PC-3 (cell line): ENCODE measurements at regions not wholly inside any gene's neighbourhood (a gene's known extent, or its start where the extent isn't known, plus 50 kb on each side); places are given as distances from the start of the nearest gene placed in this dataset.
A peak's percentile ranks its signal among the peaks of the same experiment; 100 is the strongest.
"Not testable (repeated sequence)": the region's sequence is repeated elsewhere in the genome, so short reads cannot be mapped to it uniquely, and the experiment has no call there.

ENCODE experiments used
- ATAC-seq: fragments of 200-7000 bp; cut with Tn5 transposase; 2 replicates; pipeline ENCODE4 v1.9.1; 2020; ENCODE audit warnings: mild to moderate bottlenecking, moderate library complexity
- BruUV-seq: library from RNA; stranded (reverse); fragments of 400-500 nt; replicated peaks from 2 replicates; lab custom pipeline; 2021; lab: Mats Ljungman, UMichigan
- CTCF ChIA-PET: fragments of 300-600 bp; sonication (Branson Sonifier 250); formaldehyde crosslinking; loops from one replicate; lab custom pipeline; 2022; ENCODE audit warnings: antibody characterized with exemption; lab: Charles Lee
- POLR2A ChIA-PET: fragments of 300-600 bp; sonication (Branson Sonifier 250); formaldehyde crosslinking; loops from one replicate; lab custom pipeline; 2022; ENCODE audit warnings: antibody characterized with exemption; ENCODE audit not compliant: unreplicated experiment; lab: Charles Lee
- DNase-seq: peaks from one replicate; pipeline ENCODE4 v3.0.0-alpha.2; 2015
- H2AFZ ChIP-seq: fragments of 300-600 bp; sonication (generic); 2 replicates; pipeline ENCODE4 v1.6.0; 2016; ENCODE audit warnings: antibody characterized with exemption, low read length
- H3F3A ChIP-seq: fragments of 300-600 bp; sonication (generic); one replicate; pipeline ENCODE4 v1.6.0; 2017; ENCODE audit warnings: antibody characterized with exemption, low read length, control low read depth, mild to moderate bottlenecking; ENCODE audit not compliant: unreplicated experiment
- H3K27ac ChIP-seq: fragments of 300-600 bp; sonication (generic); 2 replicates; pipeline ENCODE4 v1.5.1; 2016; ENCODE audit warnings: mild to moderate bottlenecking, low read length
- H3K27me3 ChIP-seq: fragments of 300-600 bp; sonication (generic); 2 replicates; pipeline ENCODE4 v1.6.1; 2016; ENCODE audit warnings: low read length, mixed read lengths
- H3K36me3 ChIP-seq: fragments of 300-600 bp; sonication (generic); 2 replicates; pipeline ENCODE4 v1.6.1; 2016; ENCODE audit warnings: low read depth, mixed run types, low read length, mixed read lengths
- H3K4me1 ChIP-seq: fragments of 300-600 bp; sonication (generic); 2 replicates; pipeline ENCODE4 v1.5.1; 2016; ENCODE audit warnings: low read length; ENCODE audit not compliant: insufficient read depth
- H3K4me2 ChIP-seq: fragments of 300-600 bp; sonication (generic); 2 replicates; pipeline ENCODE4 v1.6.0; 2016; ENCODE audit warnings: low read length
- H3K4me3 ChIP-seq: fragments of 300-600 bp; sonication (generic); 2 replicates; pipeline ENCODE4 v1.5.1; 2016; ENCODE audit warnings: mild to moderate bottlenecking, low read length, mixed read lengths
- H3K79me2 ChIP-seq: fragments of 300-600 bp; sonication (generic); 2 replicates; pipeline ENCODE4 v1.6.1; 2017; ENCODE audit warnings: low read length, mixed read lengths
- H3K9ac ChIP-seq: fragments of 300-600 bp; sonication (generic); 2 replicates; pipeline ENCODE4 v1.6.0; 2016; ENCODE audit warnings: mild to moderate bottlenecking, low read length
- H3K9me2 ChIP-seq: fragments of 300-600 bp; sonication (generic); replicated peaks from 2 replicates; pipeline ENCODE4 v1.6.1; 2016; ENCODE audit warnings: mixed run types, low read length, mixed read lengths
- H3K9me3 ChIP-seq: fragments of 300-600 bp; sonication (generic); 2 replicates; pipeline ENCODE4 v1.6.1; 2016; ENCODE audit warnings: low read length, mixed read lengths
- H4K20me1 ChIP-seq: fragments of 300-600 bp; sonication (generic); 2 replicates; pipeline ENCODE4 v1.6.1; 2016; ENCODE audit warnings: low read length, mixed read lengths
- CTCF ChIP-seq: fragments of 300-600 bp; sonication (generic); conservative IDR thresholded peaks from 2 replicates; pipeline ENCODE4 v1.5.1; 2017; ENCODE audit warnings: antibody characterized with exemption, low read depth, mild to moderate bottlenecking, low read length
- EZH2 ChIP-seq: fragments of 300-600 bp; sonication (generic); IDR thresholded peaks from one replicate; pipeline ENCODE4 v1.6.1; 2017; ENCODE audit warnings: antibody characterized with exemption, mild to moderate bottlenecking, low read length; ENCODE audit not compliant: unreplicated experiment
- EZH2phosphoT487 ChIP-seq: fragments of 300-600 bp; sonication (generic); IDR thresholded peaks from 2 replicates; pipeline ENCODE4 v1.6.1; 2018; ENCODE audit warnings: mild to moderate bottlenecking, antibody characterized with exemption, low read length, borderline replicate concordance
- intact Hi-C: fragments of 100-400 bp; cut with micrococcal nuclease; formaldehyde crosslinking; loops from 2 replicates; pipeline ENCODE4 v1.9.0; 2023

- no peak overlapping the region for H2AFZ ChIP-seq
- H3F3A ChIP-seq, result no peaks in the 10 kb centered on the region
- POLR2A ChIA-PET, result interaction anchor here (0.6 kb wide), 1 partner anchor 326 kb away, joined by 5 read pairs; no protein-coding TSS in a partner anchor
- ATAC-seq (no peak), DNase-seq (no peak)
- no peaks in the 10 kb centered on the region for H3K36me3 ChIP-seq
- intact Hi-C loops, result no loop called here
- no peaks in the 10 kb centered on the region for H3K9me2 ChIP-seq
- CTCF ChIA-PET, result interaction anchor here (1.0 to 2.7 kb wide), 4 partner anchors 17 to 113 kb away, joined by 3 to 13 read pairs (median 6); no protein-coding TSS in a partner anchor
- no peak overlapping the region for H3K27ac ChIP-seq
- no peaks in the 10 kb centered on the region for H4K20me1 ChIP-seq
- no TSS peak for BruUV-seq
- H3K4me2 ChIP-seq, result no peak overlapping the region
- no peak overlapping the region for H3K4me3 ChIP-seq
- TF ChIP-seq EZH2phosphoT487 (no peak), CTCF (no peak), EZH2 (no peak)
- no peaks in the 10 kb centered on the region for H3K27me3 ChIP-seq
- no peaks in the 10 kb centered on the region for H3K79me2 ChIP-seq
- H3K4me1 ChIP-seq, result peaks cover 9% of the 10 kb centered on the region; the same call in 1 of the 2 replicates
- H3K9me3 ChIP-seq, result no peaks in the 10 kb centered on the region
- no peak overlapping the region for H3K9ac ChIP-seq
Measured at GRCh38 chr7:142498364-142498763, 240.5 kb upstream of the PRSS58 start.

- peak overlapping the region; percentile 68 for H3K4me2 ChIP-seq
- TF ChIP-seq CTCF (peak; percentile 86), EZH2 (no peak)
- intact Hi-C loops, result loop anchor here (1.0 kb wide), 2 partner anchors 12 to 23 kb away; no protein-coding TSS in a partner anchor
- peak; percentile 73 for DNase-seq
- no TSS peak for BruUV-seq
- ChIA-PET POLR2A (no interaction called here), CTCF (interaction anchor here (1.0 to 2.7 kb wide), 6 partner anchors 9 to 39 kb away, joined by 3 to 13 read pairs (median 5); no protein-coding TSS in a partner anchor)
- H3K9me3 ChIP-seq, result no peaks in the 10 kb centered on the region
- no peak overlapping the region for H3K27ac ChIP-seq
- no peak overlapping the region for H3K9ac ChIP-seq
- no peaks in the 10 kb centered on the region for H4K20me1 ChIP-seq
- H3K4me1 ChIP-seq, result peaks cover 9% of the 10 kb centered on the region; the same call in 1 of the 2 replicates
- H3K27me3 ChIP-seq, result no peaks in the 10 kb centered on the region
- H3K36me3 ChIP-seq, result no peaks in the 10 kb centered on the region
- peak overlapping the region; percentile 28; the same call in 1 of the 2 replicates for H3K4me3 ChIP-seq
- ATAC-seq, result peak; percentile 74
- no peaks in the 10 kb centered on the region for H3K79me2 ChIP-seq
- H3K9me2 ChIP-seq, result no peaks in the 10 kb centered on the region
- H3F3A ChIP-seq, result no peaks in the 10 kb centered on the region
- 0 out of 2 replicates have a peak overlapping the region, but pooled peaks have one; percentile 8 for H2AFZ ChIP-seq
Measured at GRCh38 chr7:142496545-142496991, 238.7 kb upstream of the PRSS58 start.

GRCh38 chr7:142495879-142496278, 238.0 kb upstream of the PRSS58 start:
- H3K27ac ChIP-seq, H3K36me3 ChIP-seq, H3F3A ChIP-seq, BruUV-seq, DNase-seq, H3K9ac ChIP-seq, H3K4me3 ChIP-seq, H3K4me2 ChIP-seq, H3K9me2 ChIP-seq, ATAC-seq, H4K20me1 ChIP-seq, POLR2A ChIA-PET, H3K4me1 ChIP-seq, H3K27me3 ChIP-seq, H3K79me2 ChIP-seq, H2AFZ ChIP-seq, H3K9me3 ChIP-seq: not testable (repeated sequence)
- intact Hi-C loops, result loop anchor here (1.0 kb wide), 2 partner anchors 12 to 23 kb away; no protein-coding TSS in a partner anchor
- CTCF ChIA-PET, result interaction anchor here (1.0 to 2.7 kb wide), 4 partner anchors 12 to 39 kb away, joined by 3 to 13 read pairs (median 6); no protein-coding TSS in a partner anchor

DNA sequence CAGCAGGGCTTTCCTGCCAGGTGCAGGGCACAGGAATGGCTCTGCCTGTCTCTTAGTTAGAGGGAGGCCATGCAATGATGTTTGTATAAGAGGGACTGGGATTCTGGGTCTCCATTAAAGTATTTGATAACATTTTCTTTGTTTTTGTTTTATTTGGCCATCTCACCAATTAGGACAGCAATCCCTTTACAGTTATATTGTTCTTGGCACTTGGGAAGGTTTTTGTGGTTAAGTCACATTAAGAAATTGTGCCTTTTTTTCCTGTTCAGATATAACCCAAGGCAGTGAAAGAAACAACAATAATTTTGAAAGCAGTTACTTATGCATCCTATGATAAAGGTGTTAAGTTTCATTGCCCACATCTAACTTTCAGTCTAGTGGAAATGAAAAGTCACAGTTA, 237.4 kb upstream of the PRSS58 start:
- H3K27me3 ChIP-seq, H3K4me2 ChIP-seq, intact Hi-C loops, H3F3A ChIP-seq, H3K27ac ChIP-seq, CTCF ChIA-PET, H3K9me2 ChIP-seq, H3K9me3 ChIP-seq, H3K9ac ChIP-seq, BruUV-seq, ATAC-seq, DNase-seq, H3K4me3 ChIP-seq, H4K20me1 ChIP-seq, POLR2A ChIA-PET, H3K36me3 ChIP-seq, H3K4me1 ChIP-seq, H3K79me2 ChIP-seq, H2AFZ ChIP-seq: not testable (repeated sequence)
